IMR-90 (cell line): ENCODE measurements at regions not wholly inside any gene's neighbourhood (a gene's known extent, or its start where the extent isn't known, plus 50 kb on each side); places are given as distances from the start of the nearest gene placed in this dataset.

ENCODE experiments used
- ATAC-seq: fragments of 200-7000 bp; cut with Tn5 transposase; 2 replicates; pipeline ENCODE4 v1.9.1; 2020; ENCODE audit warnings: low read depth, mild to moderate bottlenecking, moderate library complexity
- BruUV-seq: library from RNA; stranded (reverse); fragments of 400-500 nt; replicated peaks from 2 replicates; lab custom pipeline; 2021; lab: Mats Ljungman, UMichigan
- CTCF ChIA-PET: fragments of 300-600 bp; formaldehyde crosslinking; extraction: SDS; loops from one replicate; lab custom pipeline; 2021; ENCODE audit warnings: antibody characterized with exemption; lab: Yijun Ruan, JAX
- POLR2A ChIA-PET: fragments of 300-600 bp; sonication (Branson Sonifier 250); formaldehyde crosslinking; loops from one replicate; lab custom pipeline; 2022; ENCODE audit warnings: antibody characterized with exemption; ENCODE audit not compliant: unreplicated experiment; lab: Charles Lee
- DNase-seq: peaks from one replicate; pipeline ENCODE4 v3.0.0; 2013
- H2AFZ ChIP-seq: replicated peaks from 2 replicates; pipeline ENCODE3; 2013; ENCODE audit warnings: low read length, mild to moderate bottlenecking; ENCODE audit not compliant: poor library complexity
- H2AK5ac ChIP-seq: 2 replicates; pipeline ENCODE4 v1.6.1; 2013; ENCODE audit warnings: low read depth, low read length, inconsistent platforms
- H2AK9ac ChIP-seq: replicated peaks from 2 replicates; pipeline ENCODE3; 2013; ENCODE audit warnings: mild to moderate bottlenecking, low read depth, low read length, moderate library complexity; ENCODE audit not compliant: poor library complexity
- H2BK120ac ChIP-seq: 2 replicates; pipeline ENCODE4 v1.6.1; 2013; ENCODE audit warnings: low read depth, low read length, inconsistent platforms
- H2BK15ac ChIP-seq: 3 replicates; pipeline ENCODE4 v1.6.1; 2013; ENCODE audit warnings: low read depth, low read length, inconsistent platforms
- H2BK20ac ChIP-seq: 2 replicates; pipeline ENCODE4 v1.6.1; 2013; ENCODE audit warnings: low read depth, mild to moderate bottlenecking, inconsistent platforms, low read length, moderate library complexity
- H2BK5ac ChIP-seq: 2 replicates; pipeline ENCODE4 v1.6.1; 2013; ENCODE audit warnings: mild to moderate bottlenecking, low read depth, low read length, inconsistent platforms; ENCODE audit not compliant: poor library complexity, severe bottlenecking
- H3K14ac ChIP-seq: replicated peaks from 2 replicates; pipeline ENCODE4 v1.6.1; 2013; ENCODE audit warnings: low read depth, low read length, inconsistent platforms
- H3K18ac ChIP-seq: 2 replicates; pipeline ENCODE4 v1.6.1; 2013; ENCODE audit warnings: low read depth, low read length, control low read depth
- H3K23ac ChIP-seq: 2 replicates; pipeline ENCODE4 v1.6.1; 2013; ENCODE audit warnings: low read depth, low read length, inconsistent platforms
- H3K27ac ChIP-seq: 2 replicates; pipeline ENCODE4 v1.5.1; 2013; ENCODE audit warnings: mild to moderate bottlenecking, control low read depth, low read length; ENCODE audit not compliant: insufficient read depth
- H3K27me3 ChIP-seq: 2 replicates; pipeline ENCODE4 v1.6.1; 2013; ENCODE audit warnings: low read length; ENCODE audit not compliant: control insufficient read depth, insufficient read depth
- H3K36me3 ChIP-seq: 2 replicates; pipeline ENCODE4 v1.6.1; 2013; ENCODE audit warnings: low read length, mixed read lengths; ENCODE audit not compliant: control insufficient read depth, insufficient read depth
- H3K4ac ChIP-seq: 2 replicates; pipeline ENCODE4 v1.6.1; 2013; ENCODE audit warnings: low read depth, low read length, inconsistent platforms
- H3K4me1 ChIP-seq: 2 replicates; pipeline ENCODE4 v1.6.1; 2013; ENCODE audit warnings: low read length, mixed read lengths; ENCODE audit not compliant: control insufficient read depth, insufficient read depth
- H3K4me2 ChIP-seq: 2 replicates; pipeline ENCODE4 v1.6.1; 2013; ENCODE audit warnings: low read depth, mild to moderate bottlenecking, control low read depth, low read length, moderate library complexity
- H3K4me3 ChIP-seq: 2 replicates; pipeline ENCODE4 v1.5.1; 2013; ENCODE audit warnings: low read depth, mild to moderate bottlenecking, control low read depth, low read length, moderate library complexity; ENCODE audit not compliant: insufficient read depth
- H3K56ac ChIP-seq: 2 replicates; pipeline ENCODE4 v1.6.1; 2013; ENCODE audit warnings: low read length, inconsistent platforms; ENCODE audit not compliant: insufficient read depth; ENCODE audit errors: extremely low read depth
- H3K79me1 ChIP-seq, 2 experiments: 2 replicates each; pipeline ENCODE4 v1.6.1; 2013; ENCODE audit warnings: low read length in 2 of 2, inconsistent platforms in 1 of 2, low read depth in 1 of 2
- H3K9ac ChIP-seq: 2 replicates; pipeline ENCODE4 v1.6.1; 2013; ENCODE audit warnings: low read depth, low read length, control low read depth
- H3K9me1 ChIP-seq: 2 replicates; pipeline ENCODE4 v1.6.1; 2013; ENCODE audit warnings: low read length, inconsistent platforms; ENCODE audit not compliant: insufficient read depth
- H3K9me3 ChIP-seq: 2 replicates; pipeline ENCODE4 v1.6.1; 2013; ENCODE audit warnings: low read length; ENCODE audit not compliant: control insufficient read depth, insufficient read depth
- H4K20me1 ChIP-seq: 2 replicates; pipeline ENCODE4 v1.6.1; 2013; ENCODE audit warnings: low read length, inconsistent platforms; ENCODE audit not compliant: insufficient read depth
- H4K5ac ChIP-seq: 2 replicates; pipeline ENCODE4 v1.6.1; 2013; ENCODE audit warnings: mild to moderate bottlenecking, low read depth, low read length, control low read depth
- H4K8ac ChIP-seq, 2 experiments: 2 replicates each; pipeline ENCODE4 v1.6.1; 2013; ENCODE audit warnings: low read depth in 2 of 2, low read length in 2 of 2, control low read depth in 1 of 2, inconsistent platforms in 1 of 2
- H4K91ac ChIP-seq: 2 replicates; pipeline ENCODE4 v1.6.1; 2013; ENCODE audit warnings: low read depth, low read length, inconsistent platforms; ENCODE audit not compliant: insufficient read depth
- CEBPB ChIP-seq: IDR thresholded peaks from 2 replicates; pipeline ENCODE4 v1.6.1; 2012; ENCODE audit warnings: low read depth, low read length, improper control_type of control experiment
- CHD1 ChIP-seq: IDR thresholded peaks from 2 replicates; pipeline ENCODE4 v1.6.1; 2012; ENCODE audit warnings: low read depth, low read length, improper control_type of control experiment
- CTCF ChIP-seq: conservative IDR thresholded peaks from 2 replicates; pipeline ENCODE4 v1.5.1; 2012; ENCODE audit warnings: mild to moderate bottlenecking, low read depth, low read length, improper control_type of control experiment
- FOS ChIP-seq: fragments of 150-350 bp; IDR thresholded peaks from 2 replicates; pipeline ENCODE4 v1.6.1; 2016; ENCODE audit warnings: low read depth, low read length
- MXI1 ChIP-seq: IDR thresholded peaks from 2 replicates; pipeline ENCODE4 v1.6.1; 2012; ENCODE audit warnings: low read depth, mild to moderate bottlenecking, low read length, moderate library complexity, borderline replicate concordance
- POLR2A ChIP-seq: IDR thresholded peaks from 2 replicates; pipeline ENCODE4 v1.6.1; 2012; ENCODE audit warnings: mild to moderate bottlenecking, low read depth, low read length
- RAD21 ChIP-seq: IDR thresholded peaks from 2 replicates; pipeline ENCODE4 v1.6.1; 2012; ENCODE audit warnings: low read length, improper control_type of control experiment
- RCOR1 ChIP-seq: IDR thresholded peaks from 2 replicates; pipeline ENCODE4 v1.6.1; 2012; ENCODE audit warnings: mild to moderate bottlenecking, low read length, improper control_type of control experiment; ENCODE audit not compliant: insufficient replicate concordance
- RFX5 ChIP-seq: IDR thresholded peaks from 2 replicates; pipeline ENCODE4 v1.8.0; 2012; ENCODE audit warnings: low read depth, mild to moderate bottlenecking, low read length, moderate library complexity
- SMC3 ChIP-seq: fragments of 150-350 bp; IDR thresholded peaks from 2 replicates; pipeline ENCODE4 v1.6.1; 2016; ENCODE audit warnings: low read depth, mild to moderate bottlenecking, antibody characterized with exemption, low read length, moderate library complexity
- USF2 ChIP-seq: fragments of 150-350 bp; IDR thresholded peaks from 2 replicates; pipeline ENCODE4 v1.6.1; 2017; ENCODE audit warnings: mild to moderate bottlenecking, antibody characterized with exemption, low read length, low read depth
- WGBS, 2 experiments: methylation state at CpG; one replicate each; pipeline versions ENCODE4 v1.1.5 to v1.1.7; 2013; ENCODE audit warnings: missing lambda C conversion rate in 2 of 2; ENCODE audit not compliant: insufficient read length in 1 of 2; ENCODE audit errors: extremely low coverage in 2 of 2; 5-methylcytosine and 5-hydroxymethylcytosine counted together
- dilution Hi-C: fragments of 300-500 bp; cut with HindIII; formaldehyde crosslinking; loops from one replicate; pipeline ENCODE4 v1.14.3; 2018; ENCODE audit warnings: low sequenced_read_pairs; ENCODE audit not compliant: unreplicated experiment
- in situ Hi-C: fragments of 300-500 bp; cut with MboI; formaldehyde crosslinking; loops from 3 replicates; pipeline ENCODE4 v1.14.3; 2019; ENCODE audit warnings: low sequenced_read_pairs, inconsistent platforms, mixed read lengths
- intact Hi-C: fragments of 100-400 bp; cut with micrococcal nuclease; formaldehyde crosslinking; loops from 2 replicates; pipeline ENCODE4 v1.10.0; 2022

- no peak for TF ChIP-seq SMC3
Measured at GRCh38 chr5:68415177-68416085, 199.9 kb downstream of the PIK3R1 start (continued).

- Histone ChIP-seq H2AK5ac (no peak overlapping the region), H3K79me1 (no peaks in the 10 kb centered on the region), H4K8ac (no peak overlapping the region), H3K14ac (no peak overlapping the region), H3K27ac (no peak overlapping the region), H3K9me1 (0 out of 2 replicates have a peak, but pooled peaks cover 3% of the 10 kb centered on the region), H3K4me2 (no peak overlapping the region), H2BK5ac (no peak overlapping the region), H2BK120ac (no peak overlapping the region), H3K23ac (no peak overlapping the region), H3K27me3 (no peaks in the 10 kb centered on the region), H3K56ac (no peak overlapping the region), H3K9ac (no peak overlapping the region), H3K4ac (no peak overlapping the region), H3K4me3 (no peak overlapping the region), H4K20me1 (no peaks in the 10 kb centered on the region), H3K18ac (no peak overlapping the region), H3K4me1 (peaks cover 7% of the 10 kb centered on the region; the same call in 1 of the 2 replicates), H2AFZ (no peak overlapping the region), H4K91ac (no peak overlapping the region), H3K36me3 (no peaks in the 10 kb centered on the region), H3K9me3 (no peaks in the 10 kb centered on the region), H4K5ac (no peak overlapping the region), H2BK15ac (no peak overlapping the region), H2AK9ac (no peak overlapping the region), H2BK20ac (no peak overlapping the region)
- dilution Hi-C loops = no loop called here
- CTCF ChIA-PET = no interaction called here
- POLR2A ChIA-PET = no interaction called here
- DNase-seq (no peak), ATAC-seq (no peak)
- BruUV-seq = no TSS peak
- TF ChIP-seq SMC3 = no peak
- no peak for TF ChIP-seq CHD1
- TF ChIP-seq POLR2A = no peak
- no peak for TF ChIP-seq RFX5
- TF ChIP-seq CEBPB = no peak
- no peak for TF ChIP-seq USF2
- TF ChIP-seq FOS = no peak
- TF ChIP-seq CTCF = no peak
- no peak for TF ChIP-seq RAD21
- TF ChIP-seq RCOR1 = no peak
- TF ChIP-seq MXI1 = no peak
- no CpG with 5 or more reads among the region's 1 CpG for WGBS, 2 experiments
- intact Hi-C loops = no loop called here
- in situ Hi-C loops = no loop called here
Measured at GRCh38 chr5:68416714-68417113, 201.2 kb downstream of the PIK3R1 start.
